HG02759 (cell line): ENCODE measurements at regions not wholly inside any gene's neighbourhood (a gene's known extent, or its start where the extent isn't known, plus 50 kb on each side); places are given as distances from the start of the nearest gene placed in this dataset.
A peak's percentile ranks its signal among the peaks of the same experiment; 100 is the strongest.

Experiments
- ATAC-seq: cut with Tn5 transposase; IDR thresholded peaks from one replicate; pipeline ENCODE4 v1.9.1; 2021; ENCODE audit warnings: mild to moderate bottlenecking, moderate library complexity; ENCODE audit not compliant: unreplicated experiment

GRCh38 chr6:95352064-95352795 is 225.1 kb upstream of the MANEA start:
- ATAC-seq, result no peak

GRCh38 chr6:95354551-95354950 is 222.8 kb upstream of the MANEA start:
- no peak for ATAC-seq

GRCh38 chr6:95357380-95358020 is 219.8 kb upstream of the MANEA start:
- no peak for ATAC-seq

- ATAC-seq, result peak; percentile 79
Observed at GRCh38 chr6:95364016-95364604, 213.2 kb upstream of the MANEA start.

- ATAC-seq, result no peak
Observed at GRCh38 chr6:95365454-95365853, 211.9 kb upstream of the MANEA start.

- ATAC-seq, result no peak
Observed at GRCh38 chr6:95366414-95366813, 210.9 kb upstream of the MANEA start.

- no peak for ATAC-seq
Observed at GRCh38 chr6:95383878-95384277, 193.5 kb upstream of the MANEA start.

GRCh38 chr6:95384988-95385387 is 192.3 kb upstream of the MANEA start:
- no peak for ATAC-seq

GRCh38 chr6:95387845-95388244 is 189.5 kb upstream of the MANEA start:
- no peak for ATAC-seq

- no peak for ATAC-seq
Observed at GRCh38 chr6:95404777-95405176, 172.6 kb upstream of the MANEA start.

- no peak for ATAC-seq
Observed at GRCh38 chr6:95408111-95408510, 169.2 kb upstream of the MANEA start.

- ATAC-seq, result no peak
Observed at GRCh38 chr6:95410168-95410567, 167.2 kb upstream of the MANEA start.

- ATAC-seq, result no peak
Observed at GRCh38 chr6:95413789-95414188, 163.5 kb upstream of the MANEA start.

GRCh38 chr6:95417856-95418255 is 159.5 kb upstream of the MANEA start:
- no peak for ATAC-seq

- no peak for ATAC-seq
Observed at GRCh38 chr6:95420792-95421191, 156.5 kb upstream of the MANEA start.

- ATAC-seq, result no peak
Observed at GRCh38 chr6:95423331-95423730, 154.0 kb upstream of the MANEA start.

GRCh38 chr6:95431637-95432228 is 145.6 kb upstream of the MANEA start:
- ATAC-seq, result no peak

GRCh38 chr6:95439741-95440140 is 137.6 kb upstream of the MANEA start:
- no peak for ATAC-seq

GRCh38 chr6:95448208-95448607 is 129.1 kb upstream of the MANEA start:
- ATAC-seq, result no peak

GRCh38 chr6:95469511-95469910 is 107.8 kb upstream of the MANEA start:
- ATAC-seq, result no peak

GRCh38 chr6:95478941-95479340 is 98.4 kb upstream of the MANEA start:
- ATAC-seq, result no peak

GRCh38 chr6:95487817-95488216 is 89.5 kb upstream of the MANEA start:
- ATAC-seq, result no peak
